K562 (cell line): ENCODE measurements at regions not wholly inside any gene's neighbourhood (a gene's known extent, or its start where the extent isn't known, plus 50 kb on each side); places are given as distances from the start of the nearest gene placed in this dataset.

Source experiments
- ARNT ChIP-seq, 2 experiments: fragments of 450-650 bp; IDR thresholded peaks; 2 replicates each; pipeline ENCODE4 v1.6.1; 2016; ENCODE audit warnings: mild to moderate bottlenecking in 1 of 2
- BMI1 ChIP-seq: fragments of 150-350 bp; IDR thresholded peaks from 2 replicates; pipeline ENCODE4 v1.6.1; 2014; ENCODE audit warnings: low read length
- ESRRA ChIP-seq: fragments of 450-650 bp; IDR thresholded peaks from 2 replicates; pipeline ENCODE4 v1.6.1; 2014; ENCODE audit warnings: low read depth, mild to moderate bottlenecking, moderate library complexity, borderline replicate concordance
- ZBTB40 ChIP-seq, 2 experiments: fragments of 450-650 bp in 1 of 2; sonication (generic) in 1 of 2; formaldehyde crosslinking in 1 of 2; IDR thresholded peaks; 2 replicates each; pipeline versions ENCODE4 v1.7.1 to v1.9.0; 2016 to 2022; ENCODE audit warnings: inconsistent platforms in 1 of 2, mild to moderate bottlenecking in 1 of 2, missing genetic modification reagents in 1 of 2

- TF ChIP-seq ESRRA (no peak), ARNT (IDR thresholded peaks at IDR 0.05) (no peak), BMI1 (no peak), ZBTB40 (IDR thresholded peaks at IDR 0.05) (no peak), ZBTB40 (CRISPR knock-in tag; IDR thresholded peaks at IDR 0.05) (no peak)
Observed at GRCh38 chr4:35673137-35673536, 571.2 kb downstream of the ARAP2 start.
